ENCODE measurements at regions not wholly inside any gene's neighbourhood (a gene's known extent, or its start where the extent isn't known, plus 50 kb on each side); places are given as distances from the start of the nearest gene placed in this dataset.

GRCh38 chr4:130338851-130339250, 1242.9 kb downstream of the C4orf33 start:
- Histone ChIP-seq H3K4me1 (ENCODE audit: insufficient read depth, low read length, poor library complexity, severe bottlenecking) (no peaks in the 10 kb centered on the region), H3K4me3 (ENCODE audit: low read depth, low read length, poor library complexity, severe bottlenecking) (no peak overlapping the region), H3K36me3 (ENCODE audit: insufficient read depth, low read length, poor library complexity, severe bottlenecking) (no peaks in the 10 kb centered on the region), H3K9me3 (ENCODE audit: low read depth, low read length, poor library complexity, severe bottlenecking) (no peaks in the 10 kb centered on the region), H3K27ac (ENCODE audit: low read depth, low read length, poor library complexity, severe bottlenecking) (no peak overlapping the region), H3K27me3 (replicated peaks; ENCODE audit: insufficient read depth, low read depth, low read length, poor library complexity) (no peaks in the 10 kb centered on the region)
- no peak for TF ChIP-seq EZH2 (IDR thresholded peaks at IDR 0.05; ENCODE audit: borderline replicate concordance, low read depth, low read length, poor library complexity, severe bottlenecking)
- no peak for TF ChIP-seq CTCF (conservative IDR thresholded peaks at IDR 0.05; ENCODE audit: low read depth, low read length)
- ChIA-PET POLR2A (ENCODE audit: low non-redundant PET) (no interaction called here), CTCF (no interaction called here)
- intact Hi-C loops (cut with micrococcal nuclease; ENCODE audit: unreplicated experiment), result loop anchor here (10.0 kb wide), 1 partner anchor 974 kb away; no protein-coding TSS in a partner anchor
- BruUV-seq (replicated peaks), result no TSS peak
- DNase-seq (ENCODE audit: low spot score), result no peak

- no TSS peak for BruUV-seq (replicated peaks)
- POLR2A ChIA-PET (ENCODE audit: low non-redundant PET), result no interaction called here
Observed at GRCh38 chr4:130349745-130350144, 1253.8 kb downstream of the C4orf33 start.

GRCh38 chr4:130356873-130357272, 1260.9 kb downstream of the C4orf33 start:
- no peaks in the 10 kb centered on the region for H3K9me3 ChIP-seq (ENCODE audit: low read depth, low read length, poor library complexity, severe bottlenecking)
- DNase-seq (ENCODE audit: low spot score), result no peak
- intact Hi-C loops (cut with micrococcal nuclease; ENCODE audit: unreplicated experiment), result loop anchor here (5.0 to 10.0 kb wide), 3 partner anchors 390 to 728 kb away; no protein-coding TSS in a partner anchor
- ChIA-PET CTCF (no interaction called here), POLR2A (ENCODE audit: low non-redundant PET) (no interaction called here)
- H3K27me3 ChIP-seq (replicated peaks; ENCODE audit: insufficient read depth, low read depth, low read length, poor library complexity), result no peaks in the 10 kb centered on the region
- no peak overlapping the region for H3K4me3 ChIP-seq (ENCODE audit: low read depth, low read length, poor library complexity, severe bottlenecking)
- TF ChIP-seq CTCF (conservative IDR thresholded peaks at IDR 0.05; ENCODE audit: low read depth, low read length), result no peak
- no peak for TF ChIP-seq EZH2 (IDR thresholded peaks at IDR 0.05; ENCODE audit: borderline replicate concordance, low read depth, low read length, poor library complexity, severe bottlenecking)
- H3K27ac ChIP-seq (ENCODE audit: low read depth, low read length, poor library complexity, severe bottlenecking), result no peak overlapping the region
- no peaks in the 10 kb centered on the region for H3K36me3 ChIP-seq (ENCODE audit: insufficient read depth, low read length, poor library complexity, severe bottlenecking)
- BruUV-seq (replicated peaks), result no TSS peak
- peaks cover 15% of the 10 kb centered on the region for H3K4me1 ChIP-seq (ENCODE audit: insufficient read depth, low read length, poor library complexity, severe bottlenecking)

More at GRCh38 chr4:130349745-130350144, 1253.8 kb downstream of the C4orf33 start:
- CTCF ChIA-PET, result no interaction called here
- H3K4me1 ChIP-seq (ENCODE audit: insufficient read depth, low read length, poor library complexity, severe bottlenecking), result no peaks in the 10 kb centered on the region
- H3K9me3 ChIP-seq (ENCODE audit: low read depth, low read length, poor library complexity, severe bottlenecking), result no peaks in the 10 kb centered on the region
- H3K4me3 ChIP-seq (ENCODE audit: low read depth, low read length, poor library complexity, severe bottlenecking), result no peak overlapping the region
- no peaks in the 10 kb centered on the region for H3K27me3 ChIP-seq (replicated peaks; ENCODE audit: insufficient read depth, low read depth, low read length, poor library complexity)
- intact Hi-C loops (cut with micrococcal nuclease; ENCODE audit: unreplicated experiment), result loop anchor here (5.0 to 10.0 kb wide), 2 partner anchors 422 to 735 kb away; no protein-coding TSS in a partner anchor
- no peak for DNase-seq (ENCODE audit: low spot score)
- TF ChIP-seq EZH2 (IDR thresholded peaks at IDR 0.05; ENCODE audit: borderline replicate concordance, low read depth, low read length, poor library complexity, severe bottlenecking) (no peak), CTCF (conservative IDR thresholded peaks at IDR 0.05; ENCODE audit: low read depth, low read length) (no peak)
- no peak overlapping the region for H3K27ac ChIP-seq (ENCODE audit: low read depth, low read length, poor library complexity, severe bottlenecking)
- no peaks in the 10 kb centered on the region for H3K36me3 ChIP-seq (ENCODE audit: insufficient read depth, low read length, poor library complexity, severe bottlenecking)

All from A673 (cell line).